Nephron progenitor cell (in vitro differentiated cells): ENCODE measurements at regions not wholly inside any gene's neighbourhood (a gene's known extent, or its start where the extent isn't known, plus 50 kb on each side); places are given as distances from the start of the nearest gene placed in this dataset.

Experiments used
- DNase-seq: peaks from one replicate; pipeline ENCODE4 v3.0.0; 2021
- H3K27ac Mint-ChIP-seq: 2 replicates; pipeline ENCODE4 v1.8.0; 2021; ENCODE audit warnings: mild to moderate bottlenecking, moderate library complexity, mixed read lengths
- H3K27me3 Mint-ChIP-seq: 2 replicates; pipeline ENCODE4 v1.8.0; 2021; ENCODE audit warnings: mild to moderate bottlenecking, low read depth, mixed read lengths; ENCODE audit not compliant: poor library complexity
- H3K36me3 Mint-ChIP-seq: 2 replicates; pipeline ENCODE4 v1.8.0; 2021; ENCODE audit warnings: low read depth, mixed read lengths
- H3K4me1 Mint-ChIP-seq: 2 replicates; pipeline ENCODE4 v1.8.0; 2021; ENCODE audit warnings: mixed read lengths
- H3K4me3 Mint-ChIP-seq: 2 replicates; pipeline ENCODE4 v1.8.0; 2021; ENCODE audit warnings: mild to moderate bottlenecking, moderate library complexity, mixed read lengths
- H3K9me3 Mint-ChIP-seq: 2 replicates; pipeline ENCODE4 v1.8.0; 2021; ENCODE audit warnings: mild to moderate bottlenecking, moderate library complexity, mixed read lengths
- TF ChIP-seq, protein P1 (sequence below): fragments of 200-600 bp; sonication (generic); IDR thresholded peaks from 2 replicates; pipeline ENCODE4 v1.5.0; 2021; ENCODE audit warnings: antibody characterized with exemption

DNA sequence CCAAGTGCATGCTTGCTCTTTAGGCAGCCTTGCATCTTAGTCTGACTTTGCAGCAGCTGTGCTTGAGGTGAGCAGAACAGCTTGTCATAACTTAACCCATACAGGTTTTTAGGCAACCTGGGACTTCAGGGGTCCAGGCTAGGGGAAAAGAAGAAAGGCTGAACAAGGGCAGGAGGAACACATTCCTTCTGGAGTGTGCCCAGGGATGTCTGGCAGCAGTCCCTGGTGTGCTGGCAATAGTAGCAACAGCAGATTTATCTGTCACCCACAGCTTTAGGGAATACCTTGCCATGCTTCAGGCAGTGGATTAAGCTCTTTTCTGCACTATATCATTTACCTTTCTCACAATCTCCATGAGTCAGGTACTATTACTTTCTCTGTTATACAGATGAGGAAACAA is 513.0 kb downstream of the RAB38 start:
- Mint-ChIP-seq H3K4me1 (no peaks in the 10 kb centered on the region), H3K27ac (no peak overlapping the region), H3K27me3 (no peaks in the 10 kb centered on the region), H3K9me3 (peaks cover under 1% of the 10 kb centered on the region), H3K4me3 (no peak overlapping the region), H3K36me3 (no peaks in the 10 kb centered on the region)
- no peak for DNase-seq
- TF ChIP-seq, protein P1, sequence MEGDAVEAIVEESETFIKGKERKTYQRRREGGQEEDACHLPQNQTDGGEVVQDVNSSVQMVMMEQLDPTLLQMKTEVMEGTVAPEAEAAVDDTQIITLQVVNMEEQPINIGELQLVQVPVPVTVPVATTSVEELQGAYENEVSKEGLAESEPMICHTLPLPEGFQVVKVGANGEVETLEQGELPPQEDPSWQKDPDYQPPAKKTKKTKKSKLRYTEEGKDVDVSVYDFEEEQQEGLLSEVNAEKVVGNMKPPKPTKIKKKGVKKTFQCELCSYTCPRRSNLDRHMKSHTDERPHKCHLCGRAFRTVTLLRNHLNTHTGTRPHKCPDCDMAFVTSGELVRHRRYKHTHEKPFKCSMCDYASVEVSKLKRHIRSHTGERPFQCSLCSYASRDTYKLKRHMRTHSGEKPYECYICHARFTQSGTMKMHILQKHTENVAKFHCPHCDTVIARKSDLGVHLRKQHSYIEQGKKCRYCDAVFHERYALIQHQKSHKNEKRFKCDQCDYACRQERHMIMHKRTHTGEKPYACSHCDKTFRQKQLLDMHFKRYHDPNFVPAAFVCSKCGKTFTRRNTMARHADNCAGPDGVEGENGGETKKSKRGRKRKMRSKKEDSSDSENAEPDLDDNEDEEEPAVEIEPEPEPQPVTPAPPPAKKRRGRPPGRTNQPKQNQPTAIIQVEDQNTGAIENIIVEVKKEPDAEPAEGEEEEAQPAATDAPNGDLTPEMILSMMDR = no peak

DNA sequence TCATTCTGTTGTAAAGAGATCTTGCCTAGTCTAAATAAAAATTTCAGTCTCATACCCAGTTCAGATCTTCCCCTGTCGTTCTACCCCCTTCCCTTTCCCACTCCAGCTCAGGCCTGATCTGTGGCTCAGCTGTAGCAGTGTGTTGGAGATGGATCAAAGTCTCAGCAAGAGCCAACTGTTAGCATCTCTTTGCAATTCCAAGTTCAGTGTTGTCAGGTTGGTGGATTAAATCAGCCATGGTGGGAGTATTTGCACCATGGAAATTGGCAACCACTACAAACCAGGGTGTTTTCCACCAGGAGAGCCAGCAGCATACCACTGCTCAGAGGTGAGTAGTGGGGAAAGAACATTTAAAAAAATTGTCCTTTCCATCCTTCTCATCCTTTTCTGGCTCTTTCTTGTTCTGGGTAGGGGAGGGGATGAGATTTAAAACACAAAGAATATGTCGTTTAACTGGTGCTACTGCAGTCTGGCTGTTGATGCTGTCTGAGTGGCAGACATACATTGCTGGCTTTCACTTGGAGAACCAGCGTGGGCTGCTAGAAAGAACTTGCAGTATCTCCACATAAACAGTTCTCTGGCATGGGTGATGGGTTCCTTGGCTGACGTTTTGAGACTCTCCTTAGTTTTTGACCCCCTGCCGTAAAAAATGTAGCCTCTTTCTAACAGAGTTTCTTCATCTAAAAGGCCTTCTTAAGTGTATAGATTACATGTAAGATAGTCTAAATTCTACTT is 514.1 kb downstream of the RAB38 start:
- Mint-ChIP-seq H3K27me3 (no peaks in the 10 kb centered on the region), H3K9me3 (peaks cover 5% of the 10 kb centered on the region), H3K4me3 (no peak overlapping the region), H3K27ac (no peak overlapping the region), H3K4me1 (no peaks in the 10 kb centered on the region), H3K36me3 (no peaks in the 10 kb centered on the region)
- TF ChIP-seq, protein P1 = no peak
- no peak for DNase-seq

DNA sequence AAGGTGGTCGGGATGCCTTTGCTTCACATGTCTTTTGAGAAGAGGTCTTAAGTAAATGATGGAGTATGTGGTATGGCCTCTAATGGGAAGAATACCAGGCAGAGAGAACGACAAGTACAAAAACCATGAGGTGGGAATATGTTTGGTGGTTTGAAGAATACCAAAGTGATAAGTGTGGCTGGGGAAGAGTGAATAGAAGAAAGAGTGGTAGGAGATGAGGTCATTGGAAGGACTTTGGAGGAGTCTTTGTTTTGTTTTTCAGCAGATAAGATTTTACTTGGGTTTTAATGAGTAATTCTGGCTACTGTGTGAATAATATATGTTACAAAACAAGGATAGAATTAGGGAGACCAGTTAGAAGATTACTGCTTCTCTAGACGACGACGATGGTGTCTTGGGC is 515.4 kb downstream of the RAB38 start:
- H3K27me3 Mint-ChIP-seq = no peaks in the 10 kb centered on the region
- no peaks in the 10 kb centered on the region for H3K4me1 Mint-ChIP-seq
- no peak overlapping the region for H3K4me3 Mint-ChIP-seq
- TF ChIP-seq, protein P1 = no peak
- H3K9me3 Mint-ChIP-seq = peaks cover 15% of the 10 kb centered on the region
- no peak for DNase-seq
- no peak overlapping the region for H3K27ac Mint-ChIP-seq
- H3K36me3 Mint-ChIP-seq = no peaks in the 10 kb centered on the region

DNA sequence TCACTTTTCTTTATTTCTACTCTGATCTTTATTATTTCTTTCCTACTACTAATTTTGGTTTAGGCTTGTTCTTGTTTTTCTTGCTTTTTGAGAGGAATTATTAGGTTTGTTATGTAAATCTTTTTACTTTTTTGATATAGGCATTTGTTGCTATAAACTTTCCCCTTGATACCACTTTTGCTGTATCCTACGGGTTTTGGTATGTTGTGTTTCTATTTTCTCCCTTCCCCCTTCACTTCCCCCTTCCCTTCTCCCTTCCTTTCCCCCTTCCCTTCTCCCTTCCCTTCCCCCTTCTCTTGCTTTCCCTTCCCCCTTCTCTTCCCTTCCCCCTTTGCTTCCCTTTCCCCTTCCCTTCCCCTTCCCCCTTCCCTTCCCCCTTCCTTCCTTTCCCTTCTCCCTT is 529.6 kb downstream of the RAB38 start:
- no peak overlapping the region for H3K27ac Mint-ChIP-seq
- DNase-seq = no peak
- no peaks in the 10 kb centered on the region for H3K9me3 Mint-ChIP-seq
- H3K4me1 Mint-ChIP-seq = no peaks in the 10 kb centered on the region
- no peaks in the 10 kb centered on the region for H3K36me3 Mint-ChIP-seq
- no peaks in the 10 kb centered on the region for H3K27me3 Mint-ChIP-seq
- H3K4me3 Mint-ChIP-seq = no peak overlapping the region
- TF ChIP-seq, protein P1 = no peak

DNA sequence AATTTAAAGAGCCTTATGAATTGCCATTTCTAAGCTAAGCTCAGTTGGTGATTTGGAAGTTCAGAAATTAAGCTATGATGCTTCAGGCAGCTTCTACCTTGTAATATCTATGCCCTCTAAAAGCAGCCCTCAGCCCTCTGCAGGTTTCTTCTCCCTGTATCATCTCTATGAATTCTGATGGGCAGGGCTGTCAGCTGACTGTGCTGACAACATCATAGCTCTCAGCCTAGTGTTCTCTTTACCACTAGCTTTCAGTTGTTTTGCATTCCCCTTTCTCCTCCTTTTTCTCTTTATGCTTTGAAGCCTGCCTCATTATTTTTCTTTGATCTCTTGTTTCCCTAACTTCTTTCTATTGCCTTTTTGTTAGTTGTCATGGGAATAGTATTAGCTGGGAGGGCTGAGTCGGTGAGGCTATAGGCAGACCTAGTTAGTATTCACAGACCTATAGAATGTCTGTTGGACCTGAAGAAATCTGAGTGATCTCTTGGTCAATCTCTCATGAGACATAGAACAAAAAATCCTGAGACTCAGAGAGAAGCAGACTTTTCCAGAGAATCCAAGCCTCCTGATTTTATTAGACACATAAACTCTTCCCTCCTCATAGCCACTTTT is 535.4 kb downstream of the RAB38 start:
- Mint-ChIP-seq H3K4me3 (no peak overlapping the region), H3K27ac (no peak overlapping the region), H3K27me3 (no peaks in the 10 kb centered on the region), H3K4me1 (peaks cover 6% of the 10 kb centered on the region), H3K9me3 (no peaks in the 10 kb centered on the region), H3K36me3 (no peaks in the 10 kb centered on the region)
- TF ChIP-seq, protein P1 = no peak
- no peak for DNase-seq

DNA sequence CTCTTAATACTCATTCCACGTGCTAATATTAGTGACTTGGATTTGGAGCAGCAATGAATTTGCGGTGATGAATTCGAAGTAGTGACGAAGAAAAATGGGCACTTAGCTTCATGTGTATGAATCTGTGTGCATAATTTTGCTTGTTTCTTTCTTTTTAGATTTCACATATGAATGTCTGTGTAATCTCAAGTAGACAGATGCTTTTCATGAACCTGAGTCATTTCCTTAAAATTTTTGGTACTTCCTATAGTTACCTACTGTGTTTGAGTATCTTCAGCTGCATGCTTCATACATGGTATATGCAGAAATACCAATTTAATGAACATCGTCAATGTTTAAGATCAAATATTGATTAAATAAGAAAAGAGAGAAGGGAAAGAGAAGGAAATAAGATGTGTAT is 540.2 kb downstream of the RAB38 start:
- TF ChIP-seq, protein P1 = no peak
- Mint-ChIP-seq H3K9me3 (no peaks in the 10 kb centered on the region), H3K4me1 (peaks cover 4% of the 10 kb centered on the region), H3K36me3 (no peaks in the 10 kb centered on the region), H3K27ac (no peak overlapping the region), H3K4me3 (no peak overlapping the region), H3K27me3 (no peaks in the 10 kb centered on the region)
- no peak for DNase-seq
